ENCODE measurements at regions not wholly inside any gene's neighbourhood (a gene's known extent, or its start where the extent isn't known, plus 50 kb on each side); places are given as distances from the start of the nearest gene placed in this dataset.

DNA sequence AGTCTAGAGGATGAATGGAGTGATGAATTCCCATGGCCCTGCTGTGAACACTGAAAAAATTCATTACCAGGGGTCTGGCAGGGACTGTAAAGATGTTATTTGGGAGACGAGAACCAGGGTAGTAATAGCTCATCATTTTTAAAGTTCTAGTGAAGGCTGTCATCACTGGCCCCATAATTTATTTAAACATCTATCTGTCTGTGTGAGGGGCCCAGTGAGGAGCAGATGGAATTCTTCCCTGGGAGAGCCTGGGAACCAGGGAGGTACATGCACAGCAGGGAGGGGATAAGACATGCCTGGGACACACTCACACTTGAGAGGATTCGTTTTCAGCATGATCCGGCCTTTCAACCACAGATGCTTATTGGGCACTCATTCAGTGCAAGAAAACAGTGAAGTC lies 162.0 kb downstream of the PDGFRA start:
- DNase-seq (ENCODE audit: low read depth in 1 of 2, low spot score in 1 of 2) = no peak
- TF ChIP-seq POLR2AphosphoS5 (IDR thresholded peaks at IDR 0.05; ENCODE audit: low read depth) = no peak
- TF ChIP-seq, protein P1, sequence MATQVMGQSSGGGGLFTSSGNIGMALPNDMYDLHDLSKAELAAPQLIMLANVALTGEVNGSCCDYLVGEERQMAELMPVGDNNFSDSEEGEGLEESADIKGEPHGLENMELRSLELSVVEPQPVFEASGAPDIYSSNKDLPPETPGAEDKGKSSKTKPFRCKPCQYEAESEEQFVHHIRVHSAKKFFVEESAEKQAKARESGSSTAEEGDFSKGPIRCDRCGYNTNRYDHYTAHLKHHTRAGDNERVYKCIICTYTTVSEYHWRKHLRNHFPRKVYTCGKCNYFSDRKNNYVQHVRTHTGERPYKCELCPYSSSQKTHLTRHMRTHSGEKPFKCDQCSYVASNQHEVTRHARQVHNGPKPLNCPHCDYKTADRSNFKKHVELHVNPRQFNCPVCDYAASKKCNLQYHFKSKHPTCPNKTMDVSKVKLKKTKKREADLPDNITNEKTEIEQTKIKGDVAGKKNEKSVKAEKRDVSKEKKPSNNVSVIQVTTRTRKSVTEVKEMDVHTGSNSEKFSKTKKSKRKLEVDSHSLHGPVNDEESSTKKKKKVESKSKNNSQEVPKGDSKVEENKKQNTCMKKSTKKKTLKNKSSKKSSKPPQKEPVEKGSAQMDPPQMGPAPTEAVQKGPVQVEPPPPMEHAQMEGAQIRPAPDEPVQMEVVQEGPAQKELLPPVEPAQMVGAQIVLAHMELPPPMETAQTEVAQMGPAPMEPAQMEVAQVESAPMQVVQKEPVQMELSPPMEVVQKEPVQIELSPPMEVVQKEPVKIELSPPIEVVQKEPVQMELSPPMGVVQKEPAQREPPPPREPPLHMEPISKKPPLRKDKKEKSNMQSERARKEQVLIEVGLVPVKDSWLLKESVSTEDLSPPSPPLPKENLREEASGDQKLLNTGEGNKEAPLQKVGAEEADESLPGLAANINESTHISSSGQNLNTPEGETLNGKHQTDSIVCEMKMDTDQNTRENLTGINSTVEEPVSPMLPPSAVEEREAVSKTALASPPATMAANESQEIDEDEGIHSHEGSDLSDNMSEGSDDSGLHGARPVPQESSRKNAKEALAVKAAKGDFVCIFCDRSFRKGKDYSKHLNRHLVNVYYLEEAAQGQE (IDR thresholded peaks at IDR 0.05; ENCODE audit: insufficient replicate concordance, low read depth) = no peak
- no peak for TF ChIP-seq SPI1 (IDR thresholded peaks at IDR 0.05; ENCODE audit: borderline replicate concordance, low read depth)
- TF ChIP-seq GABPA (IDR thresholded peaks at IDR 0.05; ENCODE audit: low read depth) = no peak
- TF ChIP-seq, protein P2, sequence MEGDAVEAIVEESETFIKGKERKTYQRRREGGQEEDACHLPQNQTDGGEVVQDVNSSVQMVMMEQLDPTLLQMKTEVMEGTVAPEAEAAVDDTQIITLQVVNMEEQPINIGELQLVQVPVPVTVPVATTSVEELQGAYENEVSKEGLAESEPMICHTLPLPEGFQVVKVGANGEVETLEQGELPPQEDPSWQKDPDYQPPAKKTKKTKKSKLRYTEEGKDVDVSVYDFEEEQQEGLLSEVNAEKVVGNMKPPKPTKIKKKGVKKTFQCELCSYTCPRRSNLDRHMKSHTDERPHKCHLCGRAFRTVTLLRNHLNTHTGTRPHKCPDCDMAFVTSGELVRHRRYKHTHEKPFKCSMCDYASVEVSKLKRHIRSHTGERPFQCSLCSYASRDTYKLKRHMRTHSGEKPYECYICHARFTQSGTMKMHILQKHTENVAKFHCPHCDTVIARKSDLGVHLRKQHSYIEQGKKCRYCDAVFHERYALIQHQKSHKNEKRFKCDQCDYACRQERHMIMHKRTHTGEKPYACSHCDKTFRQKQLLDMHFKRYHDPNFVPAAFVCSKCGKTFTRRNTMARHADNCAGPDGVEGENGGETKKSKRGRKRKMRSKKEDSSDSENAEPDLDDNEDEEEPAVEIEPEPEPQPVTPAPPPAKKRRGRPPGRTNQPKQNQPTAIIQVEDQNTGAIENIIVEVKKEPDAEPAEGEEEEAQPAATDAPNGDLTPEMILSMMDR (IDR thresholded peaks at IDR 0.05; ENCODE audit: insufficient read depth, low read length) = no peak
- Histone ChIP-seq H3K27ac (replicated peaks) (no peak overlapping the region), H3K4me3 (replicated peaks; ENCODE audit: insufficient read depth, low read length) (no peak overlapping the region), H3K27me3 (ENCODE audit: insufficient read depth, poor library complexity, severe bottlenecking) (no peaks in the 10 kb centered on the region)

DNA sequence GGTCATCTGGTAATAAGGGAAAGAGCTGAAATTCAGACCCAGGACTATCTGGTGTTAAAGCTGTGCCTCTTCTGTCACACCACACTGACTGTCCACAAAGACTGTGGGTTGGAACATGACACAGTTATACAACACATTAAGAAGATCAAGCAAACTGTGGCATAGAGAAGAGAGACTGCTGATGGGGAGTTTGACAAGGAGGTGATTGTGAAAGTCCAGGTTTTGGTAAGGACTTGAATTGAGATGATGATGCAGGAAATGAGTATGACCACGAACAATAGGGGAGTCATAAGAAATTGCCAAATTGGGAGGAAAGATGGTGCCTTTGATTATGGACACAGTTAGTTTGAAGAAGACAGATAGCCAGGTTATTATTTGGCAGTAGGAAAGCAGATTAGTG lies 163.4 kb downstream of the PDGFRA start:
- Histone ChIP-seq H3K27me3 (ENCODE audit: insufficient read depth, poor library complexity, severe bottlenecking) (no peaks in the 10 kb centered on the region), H3K4me3 (replicated peaks; ENCODE audit: insufficient read depth, low read length) (no peak overlapping the region), H3K27ac (replicated peaks) (no peak overlapping the region)
- TF ChIP-seq POLR2AphosphoS5 (IDR thresholded peaks at IDR 0.05; ENCODE audit: low read depth) (no peak), SPI1 (IDR thresholded peaks at IDR 0.05; ENCODE audit: borderline replicate concordance, low read depth) (no peak), GABPA (IDR thresholded peaks at IDR 0.05; ENCODE audit: low read depth) (no peak)
- TF ChIP-seq, protein P2 (IDR thresholded peaks at IDR 0.05; ENCODE audit: insufficient read depth, low read length) = no peak
- TF ChIP-seq, protein P1 (IDR thresholded peaks at IDR 0.05; ENCODE audit: insufficient replicate concordance, low read depth) = no peak
- no peak for DNase-seq (ENCODE audit: low read depth in 1 of 2, low spot score in 1 of 2)

DNA sequence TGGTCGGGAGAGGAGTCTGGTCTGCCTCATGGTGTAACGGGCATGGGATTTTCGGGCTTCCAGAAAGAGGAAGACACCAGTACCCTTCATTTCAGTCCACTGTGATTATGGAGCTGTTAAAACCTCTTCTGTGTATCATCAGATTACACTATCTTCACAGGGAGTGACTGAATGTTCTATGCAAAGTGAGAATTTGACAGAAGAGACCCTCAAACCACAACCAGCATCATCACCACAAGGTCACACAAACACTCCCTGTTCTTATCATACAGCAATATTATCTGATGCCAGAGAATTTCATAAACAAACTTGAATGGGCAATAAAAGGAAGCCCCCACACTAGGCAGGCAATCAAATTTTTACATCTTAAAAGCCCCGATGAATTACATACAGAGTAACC lies 164.2 kb downstream of the PDGFRA start:
- no peaks in the 10 kb centered on the region for H3K27me3 ChIP-seq (ENCODE audit: insufficient read depth, poor library complexity, severe bottlenecking)
- H3K4me3 ChIP-seq (replicated peaks; ENCODE audit: insufficient read depth, low read length) = no peak overlapping the region
- H3K27ac ChIP-seq (replicated peaks) = no peak overlapping the region
- DNase-seq (ENCODE audit: low read depth in 1 of 2, low spot score in 1 of 2) = no peak
- no peak for TF ChIP-seq GABPA (IDR thresholded peaks at IDR 0.05; ENCODE audit: low read depth)
- TF ChIP-seq, protein P1 (IDR thresholded peaks at IDR 0.05; ENCODE audit: insufficient replicate concordance, low read depth) = no peak
- TF ChIP-seq, protein P2 (IDR thresholded peaks at IDR 0.05; ENCODE audit: insufficient read depth, low read length) = no peak
- TF ChIP-seq SPI1 (IDR thresholded peaks at IDR 0.05; ENCODE audit: borderline replicate concordance, low read depth) = no peak
- no peak for TF ChIP-seq POLR2AphosphoS5 (IDR thresholded peaks at IDR 0.05; ENCODE audit: low read depth)

All from HL-60 (cell line).